ENCODE measurements at regions not wholly inside any gene's neighbourhood (a gene's known extent, or its start where the extent isn't known, plus 50 kb on each side); places are given as distances from the start of the nearest gene placed in this dataset.

GRCh38 chr4:57193209-57193810 lies 83.1 kb upstream of the IGFBP7 start:
- no peak for TF ChIP-seq POLR2A (IDR thresholded peaks at IDR 0.05)
- no peak for TF ChIP-seq CTCF (IDR thresholded peaks at IDR 0.05)
